ENCODE measurements at regions not wholly inside any gene's neighbourhood (a gene's known extent, or its start where the extent isn't known, plus 50 kb on each side); places are given as distances from the start of the nearest gene placed in this dataset.

DNA sequence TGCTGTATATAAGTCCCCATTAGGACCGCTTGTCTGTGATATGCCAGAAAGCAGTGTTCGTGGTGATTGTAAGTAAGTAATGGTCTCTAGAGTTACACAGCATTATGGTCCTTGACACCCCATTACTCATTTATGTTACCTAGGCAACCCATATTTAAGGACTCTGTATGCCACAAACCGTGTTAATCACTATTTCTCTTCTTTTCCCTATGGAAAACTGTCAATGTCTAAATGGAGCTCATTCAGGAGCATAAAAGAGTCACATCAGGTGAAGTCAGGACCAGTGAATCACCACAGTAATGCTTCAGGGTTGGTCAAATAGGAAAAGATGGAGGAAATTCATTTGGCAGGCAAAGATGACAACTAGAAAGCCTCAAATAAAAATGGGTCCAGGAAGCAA, 146.6 kb upstream of the PEX5L start:
- H3K27ac ChIP-seq, result no peak overlapping the region
- H3K4me3 ChIP-seq, result no peak overlapping the region

DNA sequence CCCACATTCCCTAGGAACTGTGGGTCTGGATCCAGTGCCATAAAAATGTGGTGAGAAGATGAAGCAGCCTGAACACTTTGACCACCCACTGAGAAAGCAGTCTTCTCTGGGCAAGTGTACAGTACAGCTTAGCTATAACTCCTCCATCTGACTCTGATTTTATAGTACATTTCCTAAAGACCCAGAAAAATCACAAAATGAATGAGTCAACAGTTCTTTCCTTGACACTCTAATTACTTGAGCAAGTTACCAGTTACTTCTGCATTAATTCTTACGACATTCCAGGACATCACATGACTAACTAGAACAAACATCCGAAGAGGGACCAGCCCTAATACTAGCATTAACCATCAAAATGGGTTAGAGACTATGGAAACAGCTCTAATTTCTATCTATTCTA, 148.1 kb upstream of the PEX5L start:
- H3K4me3 ChIP-seq, result no peak overlapping the region

DNA sequence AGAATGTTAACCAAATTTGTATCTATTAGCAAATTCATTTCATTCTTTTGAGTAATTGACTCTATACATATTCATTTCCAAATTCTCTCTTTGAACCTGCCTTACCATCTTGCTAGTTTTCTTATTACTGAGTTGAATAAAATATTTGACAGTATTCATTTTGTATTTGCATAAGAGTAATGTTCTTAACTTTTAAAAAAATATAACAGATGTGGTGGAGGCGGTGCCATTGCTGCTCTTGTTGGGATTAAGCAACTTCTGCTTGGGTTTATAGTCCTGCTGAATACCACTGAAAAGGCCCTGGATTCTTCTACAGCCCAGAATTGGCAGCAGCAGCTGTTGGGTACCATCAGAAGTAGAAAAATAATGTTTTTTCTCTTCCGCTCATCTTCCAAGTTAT, 148.9 kb upstream of the PEX5L start:
- no peak overlapping the region for H3K27ac ChIP-seq
- H3K4me3 ChIP-seq, result no peak overlapping the region

More for the DNA sequence above, 148.1 kb upstream of the PEX5L start:
- no peak overlapping the region for H3K27ac ChIP-seq

DNA sequence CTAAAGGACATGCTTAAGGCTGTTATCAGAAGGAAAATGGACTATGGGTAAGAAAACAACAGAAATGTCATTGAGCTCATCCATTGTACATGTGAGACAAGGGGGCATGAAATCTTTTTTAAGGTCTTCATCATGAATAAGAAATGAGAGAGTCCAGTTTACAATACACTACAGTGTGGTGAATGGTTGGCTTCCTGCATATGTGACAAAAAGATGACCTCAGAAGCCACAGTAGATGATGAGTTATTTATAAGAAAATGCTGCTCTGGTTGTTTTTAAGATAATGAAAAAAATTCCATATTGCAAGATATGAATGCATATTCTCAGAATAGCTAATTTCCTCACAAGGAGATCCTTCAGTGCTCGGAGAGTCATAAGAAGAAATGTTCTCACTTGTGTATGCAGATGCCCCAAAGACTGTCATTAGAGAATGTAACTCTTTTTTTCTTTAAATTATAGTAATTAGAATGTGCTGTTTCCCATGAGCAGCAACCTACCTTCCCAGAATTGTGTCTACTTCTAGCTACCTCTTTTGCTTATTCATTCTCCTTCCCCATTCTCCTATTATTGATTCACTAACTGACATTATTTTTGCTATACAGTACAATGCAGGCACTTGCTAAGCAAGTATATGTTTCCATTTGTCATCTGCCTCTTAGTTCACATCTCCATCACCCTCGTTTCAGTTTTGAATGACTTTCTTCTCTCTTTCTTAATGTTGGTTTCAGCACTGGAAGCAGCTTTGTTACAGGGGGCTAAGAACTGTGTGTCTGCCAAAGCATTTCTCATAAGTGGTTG, 152.0 kb upstream of the PEX5L start:
- no peak overlapping the region for H3K4me3 ChIP-seq
- H3K27ac ChIP-seq, result no peak overlapping the region

DNA sequence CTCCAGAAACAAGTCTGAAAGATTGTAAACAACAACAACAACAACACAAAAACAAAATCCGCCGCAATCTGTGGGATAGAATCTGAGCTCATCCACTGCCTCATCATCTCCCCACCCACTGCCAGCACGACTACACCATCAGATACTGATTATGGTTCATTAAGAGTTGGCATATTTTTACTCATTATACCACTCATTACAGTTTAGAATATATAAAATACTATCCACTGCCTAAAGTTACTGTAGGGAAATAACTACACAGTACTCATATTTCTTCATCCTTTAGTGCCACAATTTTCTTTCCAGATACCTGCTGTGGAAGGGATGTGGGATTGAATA, 152.5 kb upstream of the PEX5L start:
- Histone ChIP-seq H3K4me3 (no peak overlapping the region), H3K27ac (no peak overlapping the region)

DNA sequence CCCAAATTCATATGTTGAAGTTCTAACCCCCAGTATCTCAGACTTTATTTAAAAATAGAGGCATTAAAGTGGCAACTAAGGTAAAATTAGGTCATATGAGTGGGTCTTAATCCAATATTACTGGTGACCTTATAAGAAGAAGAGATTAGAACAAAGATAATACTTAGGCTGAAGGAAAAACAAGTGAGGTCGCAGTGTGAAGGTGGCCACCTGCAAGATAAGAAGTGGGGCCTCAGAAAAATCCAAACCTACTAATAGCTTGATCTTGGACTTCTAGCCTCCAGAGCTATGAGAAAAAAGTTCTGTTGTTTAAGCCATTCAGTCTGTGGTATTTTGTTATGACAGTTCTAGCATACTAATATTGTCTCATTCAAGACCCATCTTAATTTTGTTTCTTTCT, 159.9 kb upstream of the PEX5L start:
- H3K4me3 ChIP-seq, result no peak overlapping the region
- H3K27ac ChIP-seq, result no peak overlapping the region

DNA sequence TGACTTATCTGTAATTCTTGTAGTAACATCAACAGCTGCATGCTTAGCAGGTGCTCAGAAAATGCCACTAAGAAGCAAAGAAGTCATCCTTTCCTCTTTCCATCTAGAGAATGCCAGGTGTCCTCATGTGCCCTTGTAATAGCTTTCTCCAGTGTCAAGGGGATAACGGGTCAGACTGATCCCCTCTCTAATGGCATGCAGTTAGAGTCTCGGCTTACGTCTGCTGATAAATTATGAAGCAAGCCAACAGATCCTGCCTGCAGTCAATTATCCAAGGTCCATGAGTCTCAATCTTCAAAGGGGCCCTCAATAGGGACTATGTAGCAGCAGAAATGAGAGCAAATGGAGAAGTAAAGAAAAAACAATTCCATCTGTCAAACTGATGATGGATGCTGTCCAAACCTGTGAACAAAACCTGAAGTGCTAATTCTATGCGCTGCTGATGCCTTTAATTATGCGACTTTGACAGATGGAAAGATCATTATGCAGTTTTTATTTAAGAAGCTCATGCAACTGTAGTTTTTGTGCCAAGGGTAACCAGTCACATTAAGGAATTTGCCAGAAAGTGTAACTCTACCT, 162.8 kb upstream of the PEX5L start:
- Histone ChIP-seq H3K27ac (no peak overlapping the region), H3K4me3 (no peak overlapping the region)

DNA sequence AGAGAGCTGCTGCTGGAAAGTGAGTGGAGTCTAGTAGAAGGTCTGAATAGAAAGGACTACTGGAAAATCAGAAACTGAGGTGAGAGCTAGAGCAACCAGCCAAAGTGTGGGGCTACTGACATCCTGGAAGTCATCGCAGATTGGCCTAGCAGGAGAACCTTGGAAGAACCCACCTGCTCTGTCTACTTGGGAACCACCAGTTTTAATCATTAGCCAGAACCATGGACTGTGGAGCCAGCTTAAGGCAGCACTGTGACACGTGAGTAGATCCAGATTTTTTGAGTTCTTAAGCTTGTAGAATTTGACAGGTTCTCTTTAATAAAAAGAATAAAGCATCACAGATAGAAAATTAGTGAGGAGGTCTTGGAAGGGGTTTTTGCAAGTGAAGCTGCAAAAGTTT, 179.1 kb upstream of the PEX5L start:
- H3K4me3 ChIP-seq, result no peak overlapping the region
- no peak overlapping the region for H3K27ac ChIP-seq

DNA sequence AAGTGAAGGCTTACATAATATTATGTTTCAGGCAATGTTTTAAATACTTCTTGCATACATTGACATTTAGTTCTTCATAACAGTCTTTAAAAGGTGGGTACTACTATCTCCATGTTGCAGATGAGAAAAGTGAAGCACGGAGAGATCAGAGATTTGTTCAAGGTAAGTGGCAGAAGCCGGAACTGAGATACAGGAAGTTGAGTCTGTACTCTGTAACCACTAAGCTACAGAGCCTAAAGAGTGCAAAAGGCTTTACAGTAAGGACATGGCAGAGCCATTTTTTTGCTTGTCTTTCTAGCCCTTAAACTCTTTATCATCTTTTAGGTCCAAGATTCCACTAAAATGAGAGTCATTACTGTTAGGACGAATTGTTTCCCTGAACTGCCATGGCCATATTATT, 186.5 kb upstream of the PEX5L start:
- H3K27ac ChIP-seq, result no peak overlapping the region
- no peak overlapping the region for H3K4me3 ChIP-seq

DNA sequence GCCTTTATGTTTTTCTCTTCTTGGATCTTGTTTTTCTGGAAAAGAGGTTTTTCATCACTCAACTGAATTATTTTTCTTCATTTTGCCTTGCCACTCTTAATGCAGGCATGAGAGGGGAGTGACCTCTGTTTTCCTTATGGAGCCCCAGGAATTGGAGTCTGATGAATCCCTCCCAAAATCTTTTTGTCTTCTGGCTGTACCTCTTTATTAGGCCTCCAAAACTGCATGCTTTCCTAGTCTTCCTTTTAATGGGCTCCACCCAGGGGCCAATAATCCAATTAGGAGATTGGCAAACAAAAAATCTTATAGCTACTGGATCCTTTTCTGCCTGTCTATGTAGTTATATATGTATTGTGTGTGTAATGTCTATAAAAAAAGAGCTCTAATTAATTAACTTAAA, 192.4 kb upstream of the PEX5L start:
- Histone ChIP-seq H3K4me3 (no peak overlapping the region), H3K27ac (no peak overlapping the region)

DNA sequence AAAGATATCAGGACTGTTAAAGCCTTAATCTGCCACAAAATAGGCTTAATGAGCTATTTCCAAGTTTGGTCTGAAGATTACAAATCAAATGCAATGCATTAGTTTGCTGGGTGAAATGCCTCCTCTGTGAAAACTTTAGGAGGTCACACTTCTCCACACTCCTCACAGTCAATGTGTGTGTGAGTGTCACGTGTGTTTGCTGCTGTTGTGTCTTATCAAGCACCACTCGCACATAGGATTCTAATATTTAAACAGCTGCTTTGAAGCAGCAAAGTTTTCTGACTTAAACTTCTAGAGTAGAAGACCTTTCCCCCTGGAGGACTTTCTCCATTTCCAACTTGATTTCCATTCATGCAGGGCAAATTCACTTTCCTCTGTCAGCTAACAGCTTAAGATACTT, 203.2 kb upstream of the PEX5L start:
- H3K4me3 ChIP-seq, result no peak overlapping the region
- H3K27ac ChIP-seq, result no peak overlapping the region

DNA sequence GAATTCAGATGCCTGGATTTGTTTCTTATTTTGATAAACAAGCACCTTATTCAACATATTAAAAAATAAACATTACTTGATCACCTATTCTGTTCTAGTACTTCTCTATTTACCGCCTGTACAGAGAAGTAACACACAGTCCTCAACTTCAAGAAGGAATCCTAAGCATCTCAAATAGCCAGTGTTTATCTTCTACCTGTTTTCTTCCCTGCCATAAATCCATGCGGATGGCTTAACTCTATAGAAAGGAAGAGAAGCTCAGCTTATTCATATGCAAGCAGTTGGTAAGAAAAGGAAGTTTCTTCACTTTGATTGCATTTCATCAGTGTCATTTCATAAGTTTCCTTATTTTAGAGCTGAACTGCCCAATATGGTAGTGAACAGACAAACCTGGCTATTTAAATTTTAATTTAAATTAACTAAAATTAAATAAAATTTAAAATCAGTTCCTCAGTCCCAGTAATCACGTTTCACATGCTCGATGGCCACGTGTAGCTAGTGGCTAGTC, 210.0 kb upstream of the PEX5L start:
- Histone ChIP-seq H3K27ac (no peak overlapping the region), H3K4me3 (no peak overlapping the region)

DNA sequence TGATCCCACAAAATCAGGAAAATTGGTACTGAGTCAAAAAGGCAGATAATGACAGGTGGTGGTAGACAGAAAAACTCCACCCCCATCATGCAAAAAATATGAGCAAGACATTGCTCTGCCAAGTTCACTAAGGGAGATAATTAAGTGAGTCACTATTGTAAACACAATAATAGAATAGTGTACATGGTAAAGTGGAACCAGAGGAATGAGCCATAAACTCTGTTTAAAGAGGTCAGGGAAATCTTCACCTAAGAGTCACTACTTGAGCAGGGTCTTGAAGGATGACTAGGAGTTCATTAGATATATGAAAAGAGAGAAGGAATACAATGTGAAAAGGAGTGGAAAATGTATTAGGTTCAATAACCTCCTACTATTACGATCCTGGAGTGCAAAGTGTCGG, 213.4 kb upstream of the PEX5L start:
- Histone ChIP-seq H3K4me3 (no peak overlapping the region), H3K27ac (no peak overlapping the region)

DNA sequence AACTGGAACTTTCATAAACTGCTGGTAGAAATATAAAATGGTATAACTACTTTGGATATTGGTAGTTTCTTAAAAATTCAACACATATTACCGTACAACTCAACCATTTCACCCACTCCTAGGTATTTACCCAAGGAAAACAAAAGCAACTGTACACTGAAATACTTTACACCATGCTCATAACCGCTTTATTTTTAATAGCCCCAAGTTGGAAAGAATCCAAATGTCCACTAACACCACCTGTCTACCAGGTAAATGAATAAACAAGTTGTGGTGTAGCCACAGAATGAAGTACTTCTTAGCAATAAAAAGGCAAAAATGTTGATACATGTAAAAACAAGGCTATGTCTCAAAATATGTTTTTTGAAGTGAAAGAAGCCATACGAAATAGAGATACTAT, 215.9 kb upstream of the PEX5L start:
- Histone ChIP-seq H3K27ac (no peak overlapping the region), H3K4me3 (no peak overlapping the region)

DNA sequence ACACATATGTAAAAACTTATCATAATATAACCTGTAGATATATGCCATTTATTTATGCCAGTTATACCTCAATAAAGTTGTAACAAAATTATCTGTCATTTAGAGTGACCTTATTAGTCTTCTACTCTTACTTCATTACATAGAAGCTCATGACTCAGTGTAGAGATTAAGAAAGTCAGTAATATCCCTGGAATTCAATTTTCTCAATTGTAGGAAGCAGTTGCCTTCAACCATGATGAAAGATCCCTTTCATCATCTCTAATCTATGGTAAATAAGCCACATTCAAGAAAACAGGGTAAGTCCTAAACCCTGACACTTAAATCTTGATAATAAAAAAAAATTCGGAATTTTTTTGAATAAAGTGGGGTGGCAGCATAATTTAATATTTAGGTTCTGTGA, 216.5 kb upstream of the PEX5L start:
- H3K4me3 ChIP-seq, result no peak overlapping the region
- H3K27ac ChIP-seq, result no peak overlapping the region

DNA sequence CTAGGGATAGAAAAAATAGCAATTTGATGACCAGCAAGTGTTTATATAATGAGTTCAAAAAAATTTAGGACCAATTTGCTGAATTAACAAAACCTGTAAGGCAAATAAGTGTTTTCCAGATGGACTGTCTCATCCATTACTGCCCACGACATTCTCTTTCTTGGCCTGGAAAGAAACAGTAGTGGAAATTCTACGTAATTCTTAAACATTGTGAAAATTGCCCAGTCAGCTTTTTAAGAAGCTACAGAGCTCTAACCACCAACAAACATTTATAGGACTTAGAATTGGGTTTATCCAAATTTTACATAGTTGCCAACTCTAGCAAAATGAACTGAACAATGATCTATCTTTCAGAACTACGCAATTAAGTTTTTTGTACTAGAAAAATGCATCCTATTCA, 227.7 kb upstream of the PEX5L start:
- Histone ChIP-seq H3K4me3 (no peak overlapping the region), H3K27ac (peak overlapping the region in 1 of 21 experiments; percentile 27)

DNA sequence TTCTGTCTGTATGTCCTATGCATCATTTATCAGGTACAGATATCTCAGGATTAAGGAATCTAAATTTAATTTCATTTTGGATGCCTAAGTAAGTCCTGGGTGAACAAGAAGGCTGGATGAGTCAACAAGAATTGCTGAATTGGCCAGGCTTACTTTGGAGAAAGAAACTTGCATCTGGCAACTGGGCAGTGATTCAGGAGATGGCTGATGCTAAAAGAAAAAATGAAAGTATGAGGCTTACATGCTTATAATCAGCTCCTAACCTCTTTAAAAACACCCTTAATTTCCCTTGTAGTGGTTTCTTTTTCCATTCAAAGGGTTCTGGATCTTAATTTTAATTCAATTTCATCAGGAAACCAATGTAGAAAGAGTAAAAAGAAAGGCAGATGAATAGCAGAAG, 228.8 kb upstream of the PEX5L start:
- Histone ChIP-seq H3K4me3 (no peak overlapping the region), H3K27ac (peak overlapping the region in 2 of 21 experiments; percentile 2 to 43)

DNA sequence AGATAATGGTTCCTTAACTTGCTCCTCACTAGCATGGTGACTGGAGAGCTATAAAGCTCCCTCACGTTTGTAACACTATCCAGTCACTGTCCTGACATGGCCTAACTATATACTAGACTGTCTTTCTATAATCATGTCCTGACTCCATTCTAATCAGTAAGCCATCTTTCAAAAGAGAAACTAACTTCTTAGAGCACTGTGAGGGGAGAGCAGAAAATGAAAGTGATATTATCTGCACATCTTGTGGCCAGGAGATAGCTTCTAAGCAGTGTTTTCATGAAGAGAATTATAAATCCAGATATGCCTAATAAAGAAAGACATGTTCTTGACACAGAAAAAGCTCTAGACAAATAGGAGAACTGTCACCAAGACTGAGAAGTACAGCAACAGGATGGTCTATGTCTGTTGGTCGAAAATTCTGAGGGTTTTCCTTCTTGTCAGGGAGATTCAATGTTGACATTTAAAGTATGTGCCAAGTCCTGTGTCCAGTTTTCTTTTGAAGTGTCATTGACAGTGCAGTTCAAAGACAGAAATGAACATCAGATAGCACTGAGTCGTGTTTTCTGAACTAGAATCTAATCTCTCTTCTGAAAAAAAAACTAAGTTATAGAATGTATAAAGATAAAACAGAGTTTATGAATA, 230.6 kb upstream of the PEX5L start:
- H3K4me3 ChIP-seq, result no peak overlapping the region
- H3K27ac ChIP-seq, result peak overlapping the region in 1 of 21 experiments; percentile 1

DNA sequence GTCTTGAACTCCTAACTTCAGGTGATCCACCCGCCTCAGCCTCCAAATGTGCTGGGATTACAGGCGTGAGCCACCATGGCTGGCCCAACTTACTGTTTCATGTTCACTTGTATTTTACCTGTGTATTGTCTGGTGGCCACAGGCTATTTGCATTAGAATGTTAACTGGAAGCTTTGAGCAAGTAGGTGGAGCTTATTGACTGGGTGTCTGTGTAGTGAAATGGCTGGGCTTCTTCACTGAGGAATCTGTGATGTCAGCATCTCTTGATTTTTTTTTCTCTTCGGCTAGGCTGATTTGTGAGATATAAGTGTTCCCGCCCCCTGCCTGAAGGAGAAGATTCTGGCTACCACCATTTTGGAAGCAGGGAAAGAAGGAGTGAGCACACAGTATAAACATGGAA, 237.8 kb upstream of the PEX5L start:
- H3K4me3 ChIP-seq, result no peak overlapping the region

DNA sequence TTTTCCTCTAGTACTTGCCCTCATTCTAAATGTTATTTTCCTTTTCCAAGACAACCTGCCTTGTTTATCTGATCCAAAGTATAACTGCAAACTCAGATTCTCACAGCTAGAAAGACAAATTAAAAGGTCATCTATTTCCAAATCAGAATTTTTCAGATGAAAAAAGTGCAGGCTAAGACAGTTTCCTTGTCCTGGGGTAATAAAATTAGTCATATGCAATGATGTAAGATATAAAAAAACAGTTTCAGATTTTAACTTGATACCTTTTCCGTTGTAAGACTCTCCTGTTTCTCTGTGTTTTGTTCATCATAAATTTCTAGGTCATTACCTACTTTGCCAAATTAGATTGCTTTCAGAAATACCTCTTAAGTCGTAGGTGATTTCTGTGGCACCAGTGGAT, 238.4 kb upstream of the PEX5L start:
- Histone ChIP-seq H3K4me3 (no peak overlapping the region), H3K27ac (no peak overlapping the region)

More for the DNA sequence above, 237.8 kb upstream of the PEX5L start:
- H3K27ac ChIP-seq, result no peak overlapping the region

DNA sequence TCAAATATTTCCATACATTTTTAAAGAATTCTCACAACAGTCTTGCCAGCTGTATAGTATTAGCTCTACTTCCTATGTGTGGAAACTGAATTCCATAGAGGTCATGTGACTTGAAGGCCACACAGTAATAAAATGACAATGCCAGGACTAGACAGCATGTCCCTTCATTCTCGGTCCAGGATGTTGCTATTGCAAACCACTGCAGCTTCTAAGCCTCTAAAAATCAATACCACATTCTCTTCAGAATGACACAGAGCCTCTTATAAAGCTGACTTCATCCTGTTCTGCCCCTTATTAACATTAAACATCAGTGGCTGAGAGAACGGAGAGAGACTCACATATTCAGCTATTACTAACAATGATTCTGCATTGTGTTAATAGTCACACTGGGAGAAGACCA, 240.3 kb upstream of the PEX5L start:
- Histone ChIP-seq H3K27ac (no peak overlapping the region), H3K4me3 (no peak overlapping the region)

Measured in skin epidermis (tissue), 12 donors.